HG03039 (cell line): ENCODE measurements at regions not wholly inside any gene's neighbourhood (a gene's known extent, or its start where the extent isn't known, plus 50 kb on each side); places are given as distances from the start of the nearest gene placed in this dataset.
"Not testable (repeated sequence)": the region's sequence is repeated elsewhere in the genome, so short reads cannot be mapped to it uniquely, and the experiment has no call there.

Experiments used
- ATAC-seq: cut with Tn5 transposase; IDR thresholded peaks from one replicate; pipeline ENCODE4 v1.9.1; 2021; ENCODE audit warnings: mild to moderate bottlenecking, moderate library complexity; ENCODE audit not compliant: unreplicated experiment

- ATAC-seq, result not testable (repeated sequence)
These were observed 1368.7 kb downstream of the CDH12 start for GRCh38 chr5:21484498-21484889.

GRCh38 chr5:21483790-21484497 is 1369.2 kb downstream of the CDH12 start:
- ATAC-seq, result not testable (repeated sequence)

- not testable (repeated sequence) for ATAC-seq
These were observed 1370.0 kb downstream of the CDH12 start for GRCh38 chr5:21482983-21483650.

- ATAC-seq, result not testable (repeated sequence)
These were observed 1370.6 kb downstream of the CDH12 start for GRCh38 chr5:21482522-21482921.

- not testable (repeated sequence) for ATAC-seq
These were observed 1371.5 kb downstream of the CDH12 start for GRCh38 chr5:21481320-21482270.

- not testable (repeated sequence) for ATAC-seq
These were observed 1373.1 kb downstream of the CDH12 start for GRCh38 chr5:21480054-21480453.

- not testable (repeated sequence) for ATAC-seq
These were observed 1379.2 kb downstream of the CDH12 start for GRCh38 chr5:21473981-21474380.

- not testable (repeated sequence) for ATAC-seq
These were observed 1379.7 kb downstream of the CDH12 start for GRCh38 chr5:21473436-21473835.

GRCh38 chr5:21471691-21472090 is 1381.5 kb downstream of the CDH12 start:
- not testable (repeated sequence) for ATAC-seq

GRCh38 chr5:21469523-21470101 is 1383.5 kb downstream of the CDH12 start:
- not testable (repeated sequence) for ATAC-seq

- ATAC-seq, result not testable (repeated sequence)
These were observed 1385.6 kb downstream of the CDH12 start for GRCh38 chr5:21467544-21467943.

GRCh38 chr5:21459744-21460073 is 1393.4 kb downstream of the CDH12 start:
- not testable (repeated sequence) for ATAC-seq

- ATAC-seq, result no peak
These were observed 1400.7 kb downstream of the CDH12 start for GRCh38 chr5:21452449-21452848.

- no peak for ATAC-seq
These were observed 1420.5 kb downstream of the CDH12 start for GRCh38 chr5:21432646-21433045.

- no peak for ATAC-seq
These were observed 1428.2 kb downstream of the CDH12 start for GRCh38 chr5:21424907-21425306.

- ATAC-seq, result no peak
These were observed 1431.4 kb upstream of the CDH18 start for GRCh38 chr5:21419383-21419782.

- not testable (repeated sequence) for ATAC-seq
These were observed 1414.1 kb upstream of the CDH18 start for GRCh38 chr5:21402089-21402488.

GRCh38 chr5:21398511-21398910 is 1410.5 kb upstream of the CDH18 start:
- no peak for ATAC-seq

GRCh38 chr5:21397693-21398092 is 1409.7 kb upstream of the CDH18 start:
- peak; percentile 79 for ATAC-seq

GRCh38 chr5:21391506-21391905 is 1403.5 kb upstream of the CDH18 start:
- no peak for ATAC-seq

- ATAC-seq, result not testable (repeated sequence)
These were observed 1372.8 kb upstream of the CDH18 start for GRCh38 chr5:21360754-21361153.
